Testis (tissue), 2 donors: ENCODE measurements at regions not wholly inside any gene's neighbourhood (a gene's known extent, or its start where the extent isn't known, plus 50 kb on each side); places are given as distances from the start of the nearest gene placed in this dataset.

Source experiments
- DNase-seq: peaks from one replicate; pipeline ENCODE4 v3.0.0-alpha.2; 2019
- H3K27ac ChIP-seq, 2 donors: fragments of 200-600 bp; sonication (generic); one replicate each; pipeline ENCODE4 v1.5.1; 2019
- H3K27me3 ChIP-seq: fragments of 200-600 bp; sonication (generic); one replicate; pipeline ENCODE4 v1.5.1; 2019
- H3K36me3 ChIP-seq: fragments of 200-600 bp; sonication (generic); one replicate; pipeline ENCODE4 v1.5.1; 2017; ENCODE audit warnings: low read depth; ENCODE audit errors: missing control alignments
- H3K4me1 ChIP-seq: fragments of 200-600 bp; sonication (generic); one replicate; pipeline ENCODE4 v1.5.1; 2019
- H3K4me3 ChIP-seq, 2 donors: fragments of 200-600 bp; sonication (generic); one replicate each; pipeline ENCODE4 v1.5.1; 2017 to 2019
- H3K9me3 ChIP-seq: fragments of 200-600 bp; sonication (generic); one replicate; pipeline ENCODE4 v1.5.1; 2017
- CTCF ChIP-seq, 3 experiments: fragments of 450-650 bp in 2 of 3; fragments of 200-600 bp in 1 of 3; sonication (generic) in 1 of 3; IDR thresholded peaks; one replicate each; pipeline ENCODE4 v1.5.1; 2016 to 2019; ENCODE audit warnings: antibody characterized with exemption in 3 of 3, mild to moderate bottlenecking in 2 of 3, moderate library complexity in 1 of 3
- POLR2A ChIP-seq: fragments of 450-650 bp; IDR thresholded peaks from one replicate; pipeline ENCODE4 v1.6.1; 2017; ENCODE audit warnings: antibody characterized with exemption, mild to moderate bottlenecking, moderate library complexity
- WGBS, 2 donors: methylation state at CpG; one replicate each; pipeline ENCODE4 v1.1.5; 2018; 5-methylcytosine and 5-hydroxymethylcytosine counted together
- intact Hi-C: fragments of 100-400 bp; cut with DNase I; formaldehyde crosslinking; loops from one replicate; pipeline ENCODE4 v1.15.1; 2023; ENCODE audit warnings: low total_unique reads

DNA sequence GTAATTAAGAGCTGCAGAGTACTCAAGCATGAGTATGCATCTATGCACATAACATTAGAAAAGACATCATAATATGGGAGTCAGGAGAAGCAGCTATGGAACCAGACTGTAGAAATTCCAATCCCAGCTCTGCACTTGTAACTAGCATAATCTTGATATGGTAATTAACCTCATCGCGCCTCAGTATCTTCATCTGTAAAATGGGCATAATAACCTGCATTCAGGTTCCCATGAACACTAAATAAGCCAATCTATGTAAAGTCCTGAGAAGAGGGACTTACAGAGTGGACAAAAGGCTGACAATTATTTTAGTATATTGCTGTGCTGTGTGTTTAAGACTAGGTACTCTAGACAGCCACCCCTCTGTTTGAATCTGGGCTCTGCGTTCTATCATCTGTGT, 318.9 kb upstream of the USP25 start:
- no peak overlapping the region for H3K4me3 ChIP-seq
- intact Hi-C loops: no loop called here
- no peak overlapping the region for H3K27ac ChIP-seq
- H3K4me1 ChIP-seq: no peaks in the 10 kb centered on the region
- TF ChIP-seq CTCF (IDR thresholded peaks at IDR 0.05) (no peak), POLR2A (no peak)
- 92 to 96% methylated on average over 3 of the region's 3 CpGs for WGBS, 2 donors
- H3K36me3 ChIP-seq: no peaks in the 10 kb centered on the region
- H3K9me3 ChIP-seq: no peaks in the 10 kb centered on the region
- DNase-seq: no peak
- H3K27me3 ChIP-seq: no peaks in the 10 kb centered on the region

- TF ChIP-seq CTCF (IDR thresholded peaks at IDR 0.05): no peak
- TF ChIP-seq POLR2A: no peak
Observed at GRCh38 chr21:15414057-15414456, 315.7 kb upstream of the USP25 start.

DNA sequence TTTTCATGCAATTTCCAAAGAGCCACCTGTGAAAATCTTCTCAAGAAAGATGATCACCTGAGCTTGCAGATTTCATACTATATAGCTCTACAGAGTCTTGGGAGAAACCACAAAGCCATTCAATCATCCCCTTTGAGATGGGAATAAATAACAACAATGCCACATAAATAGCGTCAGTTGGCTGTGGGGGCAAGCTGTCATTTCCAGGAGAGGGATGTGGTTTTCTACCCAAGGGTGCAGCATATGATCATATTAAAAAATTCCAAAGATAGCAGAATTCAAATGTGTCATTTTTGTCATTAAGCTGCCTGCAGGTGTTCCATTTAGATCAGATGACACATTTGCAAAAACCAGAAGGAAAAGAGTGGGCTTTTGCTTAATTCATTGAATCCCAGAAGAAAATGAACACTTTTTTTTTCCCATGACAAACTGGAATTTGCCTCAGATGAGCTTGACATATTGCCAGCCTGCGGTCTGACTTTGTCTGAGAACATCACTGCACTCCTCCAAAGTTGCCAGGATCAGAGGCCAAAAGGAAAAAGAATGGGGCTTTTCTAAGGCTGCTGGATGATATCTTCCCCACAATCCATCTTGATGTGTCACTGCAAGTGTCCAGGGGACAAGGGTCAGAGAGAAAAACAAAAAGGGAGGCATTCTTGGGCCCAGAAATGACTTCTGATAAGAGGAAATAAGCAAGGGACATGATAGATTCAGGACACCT, 314.1 kb upstream of the USP25 start:
- DNase-seq: peak; percentile 39
- 50 to 60% methylated on average over 2 of the region's 2 CpGs for WGBS, 2 donors
- H3K9me3 ChIP-seq: no peaks in the 10 kb centered on the region

More at GRCh38 chr21:15414057-15414456, 315.7 kb upstream of the USP25 start:
- Histone ChIP-seq H3K27ac (no peak overlapping the region), H3K27me3 (no peaks in the 10 kb centered on the region), H3K4me3 (no peak overlapping the region), H3K4me1 (no peaks in the 10 kb centered on the region), H3K9me3 (no peaks in the 10 kb centered on the region), H3K36me3 (no peaks in the 10 kb centered on the region)
- intact Hi-C loops: no loop called here
- DNase-seq: no peak
- WGBS, 2 donors: 45 to 68% methylated on average over 1 of the region's 1 CpG

GRCh38 chr21:15421441-15421881, 308.3 kb upstream of the USP25 start:
- Histone ChIP-seq H3K4me3 (no peak overlapping the region), H3K36me3 (no peaks in the 10 kb centered on the region), H3K27ac (no peak overlapping the region), H3K9me3 (no peaks in the 10 kb centered on the region), H3K4me1 (peaks cover 16% of the 10 kb centered on the region), H3K27me3 (no peaks in the 10 kb centered on the region)
- DNase-seq: no peak
- no peak for TF ChIP-seq POLR2A
- TF ChIP-seq CTCF (IDR thresholded peaks at IDR 0.05): no peak
- intact Hi-C loops: no loop called here
- 75 to 83% methylated on average over 5 of the region's 5 CpGs for WGBS, 2 donors

More for the DNA sequence above, 314.1 kb upstream of the USP25 start:
- Histone ChIP-seq H3K4me1 (peaks cover 3% of the 10 kb centered on the region), H3K4me3 (no peak overlapping the region), H3K27ac (no peak overlapping the region), H3K27me3 (no peaks in the 10 kb centered on the region), H3K36me3 (no peaks in the 10 kb centered on the region)
- TF ChIP-seq CTCF (IDR thresholded peaks at IDR 0.05) (no peak), POLR2A (no peak)
- intact Hi-C loops: no loop called here

DNA sequence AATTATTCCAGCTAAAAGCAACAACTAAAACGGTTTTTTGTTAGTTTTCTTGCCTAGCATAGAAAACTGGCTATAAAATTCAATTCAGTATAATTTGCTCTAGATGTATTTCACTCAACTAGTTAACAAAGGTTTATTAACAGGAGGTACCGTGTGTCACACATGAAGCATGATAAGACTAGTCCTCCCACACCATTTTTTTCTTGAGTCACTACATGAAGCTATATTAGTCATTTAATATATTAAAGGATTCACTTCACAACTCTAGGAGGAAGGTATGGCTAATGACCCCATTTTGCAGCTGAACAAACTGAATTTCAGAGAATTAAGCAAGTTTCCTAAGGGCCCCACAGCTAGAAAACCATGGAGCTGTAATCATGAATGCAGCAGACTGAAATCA, 307.8 kb upstream of the USP25 start:
- peaks cover 16% of the 10 kb centered on the region for H3K4me1 ChIP-seq
- H3K27me3 ChIP-seq: no peaks in the 10 kb centered on the region
- no peak overlapping the region for H3K4me3 ChIP-seq
- no peak for DNase-seq
- WGBS, 2 donors: 66 to 77% methylated on average over 2 of the region's 2 CpGs
- H3K9me3 ChIP-seq: no peaks in the 10 kb centered on the region
- intact Hi-C loops: no loop called here
- no peaks in the 10 kb centered on the region for H3K36me3 ChIP-seq
- H3K27ac ChIP-seq: peak overlapping the region in 1 of 2 donors; percentile 36
- TF ChIP-seq CTCF (IDR thresholded peaks at IDR 0.05) (no peak), POLR2A (no peak)
